Cardiac muscle cell (in vitro differentiated cells and primary cell): ENCODE measurements at regions not wholly inside any gene's neighbourhood (a gene's known extent, or its start where the extent isn't known, plus 50 kb on each side); places are given as distances from the start of the nearest gene placed in this dataset.
"Not testable (repeated sequence)": the region's sequence is repeated elsewhere in the genome, so short reads cannot be mapped to it uniquely, and the experiment has no call there.

Experiments
- DNase-seq, 2 donors: peaks; one replicate each; pipeline versions ENCODE4 v3.0.0 to v3.0.0-alpha.2; 2010 to 2017; ENCODE audit warnings: low read depth in 1 of 2, low spot score in 1 of 2
- H3K27ac ChIP-seq: fragments of 200-600 bp; sonication (generic); 2 replicates; pipeline ENCODE4 v1.5.1; 2016
- H3K27me3 ChIP-seq: fragments of 200-600 bp; sonication (generic); 2 replicates; pipeline ENCODE4 v1.6.0; 2016; ENCODE audit warnings: control low read depth
- H3K36me3 ChIP-seq: fragments of 200-600 bp; sonication (generic); 2 replicates; pipeline ENCODE4 v1.5.1; 2016; ENCODE audit warnings: control low read depth
- H3K4me1 ChIP-seq: fragments of 200-600 bp; sonication (generic); 2 replicates; pipeline ENCODE4 v1.8.1; 2017; ENCODE audit warnings: low read depth, mild to moderate bottlenecking, mixed run types
- H3K4me3 ChIP-seq: fragments of 200-600 bp; sonication (generic); 2 replicates; pipeline ENCODE4 v1.5.1; 2016; ENCODE audit warnings: mild to moderate bottlenecking
- H3K9me3 ChIP-seq: fragments of 200-600 bp; sonication (generic); 2 replicates; pipeline ENCODE4 v1.5.1; 2017; ENCODE audit warnings: low read depth, mild to moderate bottlenecking, control low read depth
- TF ChIP-seq, protein P1 (sequence below): IDR thresholded peaks from 2 replicates; pipeline ENCODE4 v1.5.1; 2012; ENCODE audit warnings: low read depth, mild to moderate bottlenecking, low read length

DNA sequence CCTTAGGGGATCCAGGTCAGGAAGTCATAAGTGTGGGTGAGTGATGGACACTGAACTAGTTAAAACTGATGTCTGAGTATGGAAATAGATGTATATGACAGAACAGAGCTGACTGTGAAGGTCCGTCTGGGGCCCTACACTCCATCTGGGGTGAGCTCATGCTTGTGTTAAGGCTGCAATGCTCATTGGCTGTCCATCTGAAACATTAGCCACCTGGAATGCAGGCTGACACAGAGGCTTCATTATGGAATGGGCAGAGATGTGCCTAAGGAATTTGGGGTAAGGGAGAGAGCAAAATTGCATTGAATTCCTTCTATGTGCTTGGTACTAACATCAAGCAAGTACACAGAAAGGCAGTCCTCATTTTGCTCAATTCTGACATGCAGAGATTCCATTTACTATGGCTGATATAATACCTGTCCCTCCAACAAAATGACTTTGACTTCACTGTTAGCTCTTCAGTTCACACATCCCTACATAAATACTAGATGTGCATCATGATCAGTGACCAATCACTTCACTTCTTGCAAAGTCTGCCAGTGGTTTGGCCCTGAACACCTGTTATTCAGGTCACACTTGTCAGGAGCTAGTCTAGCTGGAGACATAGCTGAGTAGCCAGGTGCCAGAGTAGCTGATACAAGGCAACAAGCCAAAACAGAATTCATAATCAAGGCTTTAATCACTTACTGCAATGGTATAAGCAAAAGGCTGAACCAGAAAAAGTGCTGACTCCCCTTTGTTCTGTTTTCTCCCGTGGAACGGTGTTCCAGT, 128.9 kb upstream of the VWC2 start:
- H3K4me3 ChIP-seq: no peak overlapping the region
- H3K27me3 ChIP-seq: no peaks in the 10 kb centered on the region
- H3K4me1 ChIP-seq: no peaks in the 10 kb centered on the region
- TF ChIP-seq, protein P1, sequence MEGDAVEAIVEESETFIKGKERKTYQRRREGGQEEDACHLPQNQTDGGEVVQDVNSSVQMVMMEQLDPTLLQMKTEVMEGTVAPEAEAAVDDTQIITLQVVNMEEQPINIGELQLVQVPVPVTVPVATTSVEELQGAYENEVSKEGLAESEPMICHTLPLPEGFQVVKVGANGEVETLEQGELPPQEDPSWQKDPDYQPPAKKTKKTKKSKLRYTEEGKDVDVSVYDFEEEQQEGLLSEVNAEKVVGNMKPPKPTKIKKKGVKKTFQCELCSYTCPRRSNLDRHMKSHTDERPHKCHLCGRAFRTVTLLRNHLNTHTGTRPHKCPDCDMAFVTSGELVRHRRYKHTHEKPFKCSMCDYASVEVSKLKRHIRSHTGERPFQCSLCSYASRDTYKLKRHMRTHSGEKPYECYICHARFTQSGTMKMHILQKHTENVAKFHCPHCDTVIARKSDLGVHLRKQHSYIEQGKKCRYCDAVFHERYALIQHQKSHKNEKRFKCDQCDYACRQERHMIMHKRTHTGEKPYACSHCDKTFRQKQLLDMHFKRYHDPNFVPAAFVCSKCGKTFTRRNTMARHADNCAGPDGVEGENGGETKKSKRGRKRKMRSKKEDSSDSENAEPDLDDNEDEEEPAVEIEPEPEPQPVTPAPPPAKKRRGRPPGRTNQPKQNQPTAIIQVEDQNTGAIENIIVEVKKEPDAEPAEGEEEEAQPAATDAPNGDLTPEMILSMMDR: no peak
- H3K9me3 ChIP-seq: no peaks in the 10 kb centered on the region
- H3K27ac ChIP-seq: no peak overlapping the region
- no peak for DNase-seq
- H3K36me3 ChIP-seq: no peaks in the 10 kb centered on the region

DNA sequence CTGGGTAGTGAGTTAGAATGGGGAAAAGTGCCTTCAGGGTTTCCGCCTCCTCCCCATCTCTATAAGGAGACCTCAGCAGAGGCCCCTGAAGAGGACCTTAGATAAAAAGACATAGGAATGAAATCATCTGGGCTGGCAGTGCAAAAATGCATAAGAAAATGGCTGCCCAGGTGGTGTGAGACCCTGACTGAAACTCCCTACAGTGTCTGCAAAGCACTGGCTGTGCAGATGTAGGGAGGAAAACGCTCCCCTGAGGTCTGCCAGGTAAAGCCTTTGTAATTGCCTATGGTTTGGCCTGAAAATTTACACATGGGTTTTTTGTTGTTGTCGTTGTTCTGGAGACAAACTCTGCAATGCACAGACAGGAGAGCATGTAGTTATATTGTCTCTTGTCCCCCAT, 128.1 kb upstream of the VWC2 start:
- H3K4me3 ChIP-seq: no peak overlapping the region
- no peaks in the 10 kb centered on the region for H3K9me3 ChIP-seq
- no peaks in the 10 kb centered on the region for H3K36me3 ChIP-seq
- no peaks in the 10 kb centered on the region for H3K4me1 ChIP-seq
- no peaks in the 10 kb centered on the region for H3K27me3 ChIP-seq
- TF ChIP-seq, protein P1: no peak
- no peak overlapping the region for H3K27ac ChIP-seq
- DNase-seq: no peak

DNA sequence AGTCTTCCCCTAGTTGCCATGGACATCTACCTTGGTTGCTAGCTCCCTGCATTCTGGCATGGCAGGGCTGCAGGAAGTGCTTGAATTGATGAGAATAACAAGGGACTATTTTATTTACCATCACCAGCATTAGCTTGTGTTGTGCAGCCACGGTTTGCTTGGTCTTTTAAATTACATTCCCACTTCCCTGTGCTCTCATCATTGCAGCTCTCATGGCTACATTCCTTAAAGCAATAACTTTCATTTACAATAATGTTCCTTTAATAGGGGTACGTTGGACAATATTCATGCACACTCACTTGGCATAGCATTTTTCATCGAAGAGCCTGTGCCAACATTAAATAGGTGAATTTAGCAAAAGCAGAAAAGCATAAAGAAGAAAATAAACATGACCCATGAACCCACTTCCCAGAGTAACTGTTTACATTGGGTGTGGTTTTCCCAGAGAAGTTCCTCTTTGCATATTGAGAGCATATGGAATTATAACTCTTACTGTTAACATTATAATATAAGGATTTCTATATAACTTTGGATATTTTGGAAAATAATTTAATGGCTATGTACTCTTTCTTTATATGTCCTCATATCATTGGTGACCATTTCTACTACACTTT, 113.2 kb upstream of the VWC2 start:
- Histone ChIP-seq H3K9me3 (no peaks in the 10 kb centered on the region), H3K36me3 (no peaks in the 10 kb centered on the region), H3K4me3 (no peak overlapping the region), H3K4me1 (no peaks in the 10 kb centered on the region), H3K27ac (no peak overlapping the region), H3K27me3 (no peaks in the 10 kb centered on the region)
- TF ChIP-seq, protein P1: no peak
- DNase-seq: no peak

DNA sequence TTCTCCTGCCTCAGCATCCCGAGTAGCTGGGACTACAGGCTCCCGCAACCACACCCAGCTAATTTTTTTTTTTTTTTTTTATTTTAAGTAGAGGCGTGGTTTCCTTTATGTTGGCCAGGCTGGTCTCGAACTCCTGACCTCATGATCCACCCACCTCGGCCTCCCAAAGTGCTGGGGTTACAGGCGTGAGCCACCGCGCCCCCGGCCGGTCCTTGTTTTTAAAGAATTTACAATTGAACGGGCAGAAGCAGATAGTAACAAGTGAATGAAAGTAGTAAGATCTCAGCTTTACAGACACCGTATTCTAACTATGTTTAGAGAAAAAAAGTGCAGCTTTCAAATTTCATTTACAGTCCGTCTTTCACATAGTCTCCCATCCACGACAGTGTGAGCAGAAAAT, 112.5 kb upstream of the VWC2 start:
- Histone ChIP-seq H3K27me3 (no peaks in the 10 kb centered on the region), H3K4me1 (no peaks in the 10 kb centered on the region)

DNA sequence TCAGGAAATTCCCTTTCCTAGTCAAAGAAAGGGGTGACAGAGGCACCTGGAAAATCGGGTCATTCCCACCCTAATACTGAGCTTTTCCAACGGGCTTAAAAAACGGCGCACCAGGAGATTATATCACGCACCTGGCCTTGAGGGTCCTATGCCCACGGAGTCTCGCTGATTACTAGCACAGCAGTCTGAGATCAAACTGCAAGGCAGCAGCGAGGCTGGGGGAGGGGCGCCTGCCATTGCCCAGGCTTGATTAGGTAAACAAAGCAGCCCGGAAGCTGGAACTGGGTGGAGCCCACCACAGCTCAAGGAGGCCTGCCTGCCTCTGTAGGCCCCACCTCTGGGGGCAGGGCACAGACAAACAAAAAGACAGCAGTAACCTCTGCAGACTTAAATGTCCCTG, 107.5 kb upstream of the VWC2 start:
- not testable (repeated sequence) for H3K9me3 ChIP-seq, H3K27ac ChIP-seq, H3K4me1 ChIP-seq, H3K27me3 ChIP-seq, H3K4me3 ChIP-seq, DNase-seq, H3K36me3 ChIP-seq

More for the DNA sequence above, 112.5 kb upstream of the VWC2 start:
- no peak for DNase-seq
- Histone ChIP-seq H3K36me3 (no peaks in the 10 kb centered on the region), H3K9me3 (no peaks in the 10 kb centered on the region), H3K4me3 (no peak overlapping the region), H3K27ac (no peak overlapping the region)
- TF ChIP-seq, protein P1: no peak

DNA sequence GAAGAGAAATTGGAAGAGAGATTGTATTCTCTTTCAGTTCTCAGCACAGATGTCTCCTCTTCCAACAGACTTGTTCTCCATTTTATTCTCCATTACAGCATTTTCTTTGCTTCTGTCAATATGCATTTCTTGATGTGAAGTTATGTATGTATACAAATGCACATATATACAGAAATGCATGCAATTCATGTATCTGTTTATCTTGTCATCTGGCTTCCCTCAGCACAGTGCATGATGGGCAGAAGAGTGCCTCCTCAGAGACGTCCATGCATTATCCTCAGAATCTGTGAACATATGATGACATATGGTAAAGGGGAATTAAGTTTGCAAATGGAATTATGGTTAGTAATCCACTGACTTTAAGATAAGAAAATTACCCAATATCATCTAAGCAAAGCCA, 106.7 kb upstream of the VWC2 start:
- no peaks in the 10 kb centered on the region for H3K9me3 ChIP-seq
- H3K4me1 ChIP-seq: no peaks in the 10 kb centered on the region
- H3K27ac ChIP-seq: no peak overlapping the region
- DNase-seq: no peak
- H3K27me3 ChIP-seq: no peaks in the 10 kb centered on the region
- TF ChIP-seq, protein P1: no peak
- no peak overlapping the region for H3K4me3 ChIP-seq
- H3K36me3 ChIP-seq: no peaks in the 10 kb centered on the region
